ENCODE measurements at regions not wholly inside any gene's neighbourhood (a gene's known extent, or its start where the extent isn't known, plus 50 kb on each side); places are given as distances from the start of the nearest gene placed in this dataset.

GRCh38 chr7:156384706-156385105 is 255.9 kb upstream of the RNF32 start:
- no peak overlapping the region for H3K4ac ChIP-seq (ENCODE audit: low read depth in 1 of 2, low read length in 2 of 2)
- no peak overlapping the region for H3K4me2 ChIP-seq (ENCODE audit: low read length, poor library complexity, severe bottlenecking)
- no peaks in the 10 kb centered on the region for H3K27me3 ChIP-seq (ENCODE audit: control insufficient read depth in 1 of 2, insufficient read depth in 1 of 2, low read length in 2 of 2)
- H2AK5ac ChIP-seq (ENCODE audit: low read length, severe bottlenecking): no peak overlapping the region
- H3K18ac ChIP-seq (ENCODE audit: low read depth in 1 of 2, low read length in 2 of 2): no peak overlapping the region
- H2BK15ac ChIP-seq (ENCODE audit: low read depth, poor library complexity, severe bottlenecking): no peak overlapping the region
- H3K27ac ChIP-seq (ENCODE audit: low read length, poor library complexity, severe bottlenecking): no peak overlapping the region
- H2BK120ac ChIP-seq (ENCODE audit: low read depth, low read length): no peak overlapping the region
- no peak overlapping the region for H2BK5ac ChIP-seq (ENCODE audit: low read depth, low read length, poor library complexity, severe bottlenecking)
- no peak overlapping the region for H4K91ac ChIP-seq (ENCODE audit: low read length)
- no peak overlapping the region for H3K14ac ChIP-seq (ENCODE audit: low read length in 2 of 2)
- H3K9ac ChIP-seq (ENCODE audit: low read length): no peak overlapping the region
- no peaks in the 10 kb centered on the region for H3K4me1 ChIP-seq (ENCODE audit: control insufficient read depth, insufficient read depth, low read depth, low read length)
- H3K23ac ChIP-seq (ENCODE audit: low read length in 2 of 2): no peak overlapping the region
- H3K9me3 ChIP-seq (ENCODE audit: control insufficient read depth, low read length): no peaks in the 10 kb centered on the region
- H3K36me3 ChIP-seq (ENCODE audit: control insufficient read depth in 1 of 2, insufficient read depth in 2 of 2, low read depth in 1 of 2, low read length in 2 of 2): no peaks in the 10 kb centered on the region
- H2BK12ac ChIP-seq (ENCODE audit: low read length in 2 of 2): no peak overlapping the region
- H2AFZ ChIP-seq (ENCODE audit: low read depth, low read length): no peak overlapping the region
- no peak overlapping the region for H3K4me3 ChIP-seq (ENCODE audit: insufficient read depth in 1 of 2, low read depth in 1 of 2, low read length in 2 of 2)
- no peak for DNase-seq
- no peak overlapping the region for H4K8ac ChIP-seq (ENCODE audit: low read length)
- no peaks in the 10 kb centered on the region for H3K79me1 ChIP-seq (replicated peaks; ENCODE audit: low read length, poor library complexity, severe bottlenecking)
- 81% methylated on average over 14 of the region's 14 CpGs for WGBS

- WGBS: 45% methylated on average over 2 of the region's 4 CpGs
- Histone ChIP-seq H3K23ac (ENCODE audit: low read length in 2 of 2) (no peak overlapping the region), H3K79me1 (replicated peaks; ENCODE audit: low read length, poor library complexity, severe bottlenecking) (no peaks in the 10 kb centered on the region), H2BK12ac (ENCODE audit: low read length in 2 of 2) (no peak overlapping the region), H3K18ac (ENCODE audit: low read depth in 1 of 2, low read length in 2 of 2) (no peak overlapping the region), H3K4me1 (ENCODE audit: control insufficient read depth, insufficient read depth, low read depth, low read length) (no peaks in the 10 kb centered on the region), H3K4ac (ENCODE audit: low read depth in 1 of 2, low read length in 2 of 2) (no peak overlapping the region), H3K9ac (ENCODE audit: low read length) (no peak overlapping the region), H3K9me3 (ENCODE audit: control insufficient read depth, low read length) (no peaks in the 10 kb centered on the region), H3K27me3 (ENCODE audit: control insufficient read depth in 1 of 2, insufficient read depth in 1 of 2, low read length in 2 of 2) (no peaks in the 10 kb centered on the region), H2BK5ac (ENCODE audit: low read depth, low read length, poor library complexity, severe bottlenecking) (no peak overlapping the region), H2BK15ac (ENCODE audit: low read depth, poor library complexity, severe bottlenecking) (no peak overlapping the region), H3K4me2 (ENCODE audit: low read length, poor library complexity, severe bottlenecking) (no peak overlapping the region), H4K91ac (ENCODE audit: low read length) (no peak overlapping the region), H2AK5ac (ENCODE audit: low read length, severe bottlenecking) (no peak overlapping the region), H3K14ac (ENCODE audit: low read length in 2 of 2) (no peak overlapping the region), H4K8ac (ENCODE audit: low read length) (no peak overlapping the region), H2AFZ (ENCODE audit: low read depth, low read length) (no peak overlapping the region), H2BK120ac (ENCODE audit: low read depth, low read length) (no peak overlapping the region), H3K27ac (ENCODE audit: low read length, poor library complexity, severe bottlenecking) (no peak overlapping the region), H3K4me3 (ENCODE audit: insufficient read depth in 1 of 2, low read depth in 1 of 2, low read length in 2 of 2) (no peak overlapping the region), H3K36me3 (ENCODE audit: control insufficient read depth in 1 of 2, insufficient read depth in 2 of 2, low read depth in 1 of 2, low read length in 2 of 2) (no peaks in the 10 kb centered on the region)
- no peak for DNase-seq
These were observed 257.0 kb upstream of the RNF32 start for GRCh38 chr7:156383526-156383925.

- Histone ChIP-seq H2AK5ac (ENCODE audit: low read length, severe bottlenecking) (no peak overlapping the region), H4K8ac (ENCODE audit: low read length) (no peak overlapping the region), H3K27me3 (ENCODE audit: control insufficient read depth in 1 of 2, insufficient read depth in 1 of 2, low read length in 2 of 2) (no peaks in the 10 kb centered on the region), H3K4me1 (ENCODE audit: control insufficient read depth, insufficient read depth, low read depth, low read length) (no peaks in the 10 kb centered on the region), H3K18ac (ENCODE audit: low read depth in 1 of 2, low read length in 2 of 2) (no peak overlapping the region), H2BK120ac (ENCODE audit: low read depth, low read length) (no peak overlapping the region), H2BK12ac (ENCODE audit: low read length in 2 of 2) (no peak overlapping the region), H2AFZ (ENCODE audit: low read depth, low read length) (no peak overlapping the region), H2BK5ac (ENCODE audit: low read depth, low read length, poor library complexity, severe bottlenecking) (no peak overlapping the region), H3K36me3 (ENCODE audit: control insufficient read depth in 1 of 2, insufficient read depth in 2 of 2, low read depth in 1 of 2, low read length in 2 of 2) (no peaks in the 10 kb centered on the region), H3K79me1 (replicated peaks; ENCODE audit: low read length, poor library complexity, severe bottlenecking) (no peaks in the 10 kb centered on the region), H2BK15ac (ENCODE audit: low read depth, poor library complexity, severe bottlenecking) (no peak overlapping the region), H3K4me2 (ENCODE audit: low read length, poor library complexity, severe bottlenecking) (no peak overlapping the region), H4K91ac (ENCODE audit: low read length) (no peak overlapping the region), H3K23ac (ENCODE audit: low read length in 2 of 2) (no peak overlapping the region), H3K27ac (ENCODE audit: low read length, poor library complexity, severe bottlenecking) (no peak overlapping the region), H3K9ac (ENCODE audit: low read length) (no peak overlapping the region), H3K4me3 (ENCODE audit: insufficient read depth in 1 of 2, low read depth in 1 of 2, low read length in 2 of 2) (no peak overlapping the region), H3K14ac (ENCODE audit: low read length in 2 of 2) (no peak overlapping the region), H3K4ac (ENCODE audit: low read depth in 1 of 2, low read length in 2 of 2) (no peak overlapping the region), H3K9me3 (ENCODE audit: control insufficient read depth, low read length) (no peaks in the 10 kb centered on the region)
- no peak for DNase-seq
- WGBS: 52% methylated on average over 3 of the region's 4 CpGs
These were observed 260.3 kb upstream of the RNF32 start for GRCh38 chr7:156380261-156380660.

GRCh38 chr7:156379324-156380070 is 261.1 kb upstream of the RNF32 start:
- Histone ChIP-seq H3K27me3 (ENCODE audit: control insufficient read depth in 1 of 2, insufficient read depth in 1 of 2, low read length in 2 of 2) (no peaks in the 10 kb centered on the region), H3K4me3 (ENCODE audit: insufficient read depth in 1 of 2, low read depth in 1 of 2, low read length in 2 of 2) (no peak overlapping the region)

More at GRCh38 chr7:156379324-156380070, 261.1 kb upstream of the RNF32 start:
- no peak overlapping the region for H3K23ac ChIP-seq (ENCODE audit: low read length in 2 of 2)
- H4K91ac ChIP-seq (ENCODE audit: low read length): no peak overlapping the region
- no peak overlapping the region for H3K9ac ChIP-seq (ENCODE audit: low read length)
- no peak overlapping the region for H2BK5ac ChIP-seq (ENCODE audit: low read depth, low read length, poor library complexity, severe bottlenecking)
- no peaks in the 10 kb centered on the region for H3K9me3 ChIP-seq (ENCODE audit: control insufficient read depth, low read length)
- H3K27ac ChIP-seq (ENCODE audit: low read length, poor library complexity, severe bottlenecking): no peak overlapping the region
- H2BK12ac ChIP-seq (ENCODE audit: low read length in 2 of 2): no peak overlapping the region
- H2AK5ac ChIP-seq (ENCODE audit: low read length, severe bottlenecking): no peak overlapping the region
- H3K14ac ChIP-seq (ENCODE audit: low read length in 2 of 2): no peak overlapping the region
- no peaks in the 10 kb centered on the region for H3K36me3 ChIP-seq (ENCODE audit: control insufficient read depth in 1 of 2, insufficient read depth in 2 of 2, low read depth in 1 of 2, low read length in 2 of 2)
- no peak overlapping the region for H3K4me2 ChIP-seq (ENCODE audit: low read length, poor library complexity, severe bottlenecking)
- no peak overlapping the region for H2BK120ac ChIP-seq (ENCODE audit: low read depth, low read length)
- no peak overlapping the region for H2BK15ac ChIP-seq (ENCODE audit: low read depth, poor library complexity, severe bottlenecking)
- no peak overlapping the region for H2AFZ ChIP-seq (ENCODE audit: low read depth, low read length)
- no peaks in the 10 kb centered on the region for H3K4me1 ChIP-seq (ENCODE audit: control insufficient read depth, insufficient read depth, low read depth, low read length)
- H4K8ac ChIP-seq (ENCODE audit: low read length): no peak overlapping the region
- WGBS: 73% methylated on average over 13 of the region's 14 CpGs
- DNase-seq: no peak
- no peak overlapping the region for H3K18ac ChIP-seq (ENCODE audit: low read depth in 1 of 2, low read length in 2 of 2)
- no peaks in the 10 kb centered on the region for H3K79me1 ChIP-seq (replicated peaks; ENCODE audit: low read length, poor library complexity, severe bottlenecking)
- H3K4ac ChIP-seq (ENCODE audit: low read depth in 1 of 2, low read length in 2 of 2): no peak overlapping the region

Measured in mesenchymal stem cell (in vitro differentiated cells and primary cell).